ENCODE measurements at regions not wholly inside any gene's neighbourhood (a gene's known extent, or its start where the extent isn't known, plus 50 kb on each side); places are given as distances from the start of the nearest gene placed in this dataset.

GRCh38 chr3:174618368-174619080 is 240.6 kb upstream of the NAALADL2 start:
- H3K27ac ChIP-seq (ENCODE audit: low read depth, low read length) = no peak overlapping the region
- H3K36me3 ChIP-seq (ENCODE audit: control insufficient read depth, insufficient read depth, low read length) = no peaks in the 10 kb centered on the region
- H3K4me1 ChIP-seq (ENCODE audit: control insufficient read depth, insufficient read depth, low read length) = no peaks in the 10 kb centered on the region
- no peaks in the 10 kb centered on the region for H3K27me3 ChIP-seq (ENCODE audit: control insufficient read depth, insufficient read depth, low read length)
- no peak overlapping the region for H3K9ac ChIP-seq (ENCODE audit: low read length)
- no peaks in the 10 kb centered on the region for H3K9me3 ChIP-seq (ENCODE audit: control insufficient read depth, insufficient read depth, low read depth, low read length)
- no peak overlapping the region for H3K4me3 ChIP-seq (ENCODE audit: low read depth, low read length)

DNA sequence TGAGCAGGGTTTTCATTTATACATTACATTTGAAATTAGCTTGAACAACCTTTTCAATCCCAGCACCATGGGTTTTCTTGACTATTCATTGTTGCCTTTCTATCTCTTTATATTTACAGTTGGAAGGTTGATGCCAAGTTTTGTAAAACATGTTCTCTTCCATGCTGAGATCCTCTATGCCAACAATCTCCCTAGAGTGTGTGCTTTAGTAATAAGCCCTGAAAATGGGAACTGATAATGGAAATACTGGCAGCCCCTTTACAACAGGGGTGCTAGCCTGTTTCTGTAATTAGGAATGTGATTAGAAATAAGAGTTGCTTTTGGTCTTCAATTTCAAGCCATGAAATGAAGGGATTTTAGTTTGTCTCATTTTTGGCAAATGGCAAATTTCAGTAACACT is 239.9 kb upstream of the NAALADL2 start:
- Histone ChIP-seq H3K4me3 (ENCODE audit: low read depth, low read length) (no peak overlapping the region), H3K36me3 (ENCODE audit: control insufficient read depth, insufficient read depth, low read length) (no peaks in the 10 kb centered on the region), H3K4me1 (ENCODE audit: control insufficient read depth, insufficient read depth, low read length) (no peaks in the 10 kb centered on the region), H3K27ac (ENCODE audit: low read depth, low read length) (no peak overlapping the region), H3K9me3 (ENCODE audit: control insufficient read depth, insufficient read depth, low read depth, low read length) (no peaks in the 10 kb centered on the region), H3K27me3 (ENCODE audit: control insufficient read depth, insufficient read depth, low read length) (no peaks in the 10 kb centered on the region), H3K9ac (ENCODE audit: low read length) (no peak overlapping the region)

- Histone ChIP-seq H3K27ac (ENCODE audit: low read depth, low read length) (no peak overlapping the region), H3K9me3 (ENCODE audit: control insufficient read depth, insufficient read depth, low read depth, low read length) (no peaks in the 10 kb centered on the region), H3K4me1 (ENCODE audit: control insufficient read depth, insufficient read depth, low read length) (no peaks in the 10 kb centered on the region), H3K4me3 (ENCODE audit: low read depth, low read length) (no peak overlapping the region), H3K9ac (ENCODE audit: low read length) (no peak overlapping the region), H3K27me3 (ENCODE audit: control insufficient read depth, insufficient read depth, low read length) (no peaks in the 10 kb centered on the region), H3K36me3 (ENCODE audit: control insufficient read depth, insufficient read depth, low read length) (no peaks in the 10 kb centered on the region)
Measured at GRCh38 chr3:174620138-174620537, 239.0 kb upstream of the NAALADL2 start.

DNA sequence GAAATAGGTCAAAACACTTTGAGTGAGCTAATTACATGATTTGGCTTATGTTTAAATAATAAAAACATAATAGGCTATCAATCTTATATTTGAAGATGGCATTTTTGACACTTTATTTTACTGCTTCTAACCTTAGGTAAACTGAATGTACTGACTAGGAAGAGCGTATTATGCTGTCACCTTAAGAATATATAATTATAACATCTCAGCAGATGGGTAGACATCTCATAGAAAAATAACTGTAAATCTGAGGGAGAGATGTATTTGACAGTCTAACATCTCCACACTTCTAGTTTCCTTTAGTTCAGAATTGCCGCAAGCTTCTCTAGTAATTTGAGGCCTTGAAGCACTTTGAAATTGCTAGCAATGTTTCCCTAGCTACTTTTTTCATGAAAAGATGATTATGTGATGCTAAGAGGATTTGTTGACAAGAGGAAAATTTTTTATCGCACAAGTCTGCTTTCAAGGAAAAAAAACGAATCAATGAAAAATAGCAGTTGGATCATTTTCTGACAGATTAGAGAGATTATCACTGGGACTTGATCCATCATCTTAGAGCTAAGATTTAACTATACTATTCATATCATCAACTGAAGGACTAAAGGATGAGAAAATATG is 238.2 kb upstream of the NAALADL2 start:
- Histone ChIP-seq H3K4me3 (ENCODE audit: low read depth, low read length) (no peak overlapping the region), H3K9me3 (ENCODE audit: control insufficient read depth, insufficient read depth, low read depth, low read length) (no peaks in the 10 kb centered on the region), H3K4me1 (ENCODE audit: control insufficient read depth, insufficient read depth, low read length) (no peaks in the 10 kb centered on the region), H3K27ac (ENCODE audit: low read depth, low read length) (no peak overlapping the region), H3K36me3 (ENCODE audit: control insufficient read depth, insufficient read depth, low read length) (no peaks in the 10 kb centered on the region), H3K9ac (ENCODE audit: low read length) (no peak overlapping the region), H3K27me3 (ENCODE audit: control insufficient read depth, insufficient read depth, low read length) (no peaks in the 10 kb centered on the region)

- no peaks in the 10 kb centered on the region for H3K9me3 ChIP-seq (ENCODE audit: control insufficient read depth, insufficient read depth, low read depth, low read length)
- H3K36me3 ChIP-seq (ENCODE audit: control insufficient read depth, insufficient read depth, low read length) = no peaks in the 10 kb centered on the region
- no peak overlapping the region for H3K4me3 ChIP-seq (ENCODE audit: low read depth, low read length)
- no peaks in the 10 kb centered on the region for H3K4me1 ChIP-seq (ENCODE audit: control insufficient read depth, insufficient read depth, low read length)
- no peak overlapping the region for H3K9ac ChIP-seq (ENCODE audit: low read length)
- no peak overlapping the region for H3K27ac ChIP-seq (ENCODE audit: low read depth, low read length)
- H3K27me3 ChIP-seq (ENCODE audit: control insufficient read depth, insufficient read depth, low read length) = no peaks in the 10 kb centered on the region
Measured at GRCh38 chr3:174633342-174633741, 225.8 kb upstream of the NAALADL2 start.

GRCh38 chr3:174636451-174636850 is 222.7 kb upstream of the NAALADL2 start:
- Histone ChIP-seq H3K36me3 (ENCODE audit: control insufficient read depth, insufficient read depth, low read length) (no peaks in the 10 kb centered on the region), H3K9me3 (ENCODE audit: control insufficient read depth, insufficient read depth, low read depth, low read length) (no peaks in the 10 kb centered on the region), H3K9ac (ENCODE audit: low read length) (no peak overlapping the region), H3K4me3 (ENCODE audit: low read depth, low read length) (no peak overlapping the region), H3K4me1 (ENCODE audit: control insufficient read depth, insufficient read depth, low read length) (no peaks in the 10 kb centered on the region), H3K27me3 (ENCODE audit: control insufficient read depth, insufficient read depth, low read length) (no peaks in the 10 kb centered on the region), H3K27ac (ENCODE audit: low read depth, low read length) (no peak overlapping the region)

- Histone ChIP-seq H3K4me1 (ENCODE audit: control insufficient read depth, insufficient read depth, low read length) (peaks cover 3% of the 10 kb centered on the region; the same call in 1 of the 2 replicates), H3K27ac (ENCODE audit: low read depth, low read length) (no peak overlapping the region), H3K4me3 (ENCODE audit: low read depth, low read length) (no peak overlapping the region), H3K9ac (ENCODE audit: low read length) (no peak overlapping the region), H3K36me3 (ENCODE audit: control insufficient read depth, insufficient read depth, low read length) (no peaks in the 10 kb centered on the region), H3K27me3 (ENCODE audit: control insufficient read depth, insufficient read depth, low read length) (no peaks in the 10 kb centered on the region), H3K9me3 (ENCODE audit: control insufficient read depth, insufficient read depth, low read depth, low read length) (no peaks in the 10 kb centered on the region)
Measured at GRCh38 chr3:174639406-174639805, 219.7 kb upstream of the NAALADL2 start.

DNA sequence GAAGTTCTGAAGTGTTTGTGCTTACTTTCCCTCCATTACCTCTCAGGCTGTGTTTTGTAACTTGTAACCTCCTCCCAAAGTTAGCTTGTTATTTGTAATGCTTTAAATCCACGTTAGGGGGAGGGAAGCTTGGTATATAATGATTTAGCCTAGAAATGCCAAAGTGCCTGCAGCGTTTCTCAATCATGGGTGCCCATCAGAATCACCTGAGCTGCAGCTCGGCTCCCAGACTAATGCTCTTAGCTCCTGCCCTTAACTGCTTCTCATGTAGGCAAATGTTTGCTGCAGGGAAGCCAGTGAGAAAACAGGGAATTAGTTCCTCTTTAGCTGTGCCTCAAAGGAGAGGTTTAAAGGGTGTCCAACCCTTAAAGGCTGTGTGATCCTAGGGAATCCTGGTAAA is 219.2 kb upstream of the NAALADL2 start:
- H3K4me1 ChIP-seq (ENCODE audit: control insufficient read depth, insufficient read depth, low read length) = peaks cover 3% of the 10 kb centered on the region; the same call in 1 of the 2 replicates
- H3K4me3 ChIP-seq (ENCODE audit: low read depth, low read length) = no peak overlapping the region
- no peak overlapping the region for H3K9ac ChIP-seq (ENCODE audit: low read length)
- no peaks in the 10 kb centered on the region for H3K36me3 ChIP-seq (ENCODE audit: control insufficient read depth, insufficient read depth, low read length)
- no peaks in the 10 kb centered on the region for H3K9me3 ChIP-seq (ENCODE audit: control insufficient read depth, insufficient read depth, low read depth, low read length)
- no peak overlapping the region for H3K27ac ChIP-seq (ENCODE audit: low read depth, low read length)
- H3K27me3 ChIP-seq (ENCODE audit: control insufficient read depth, insufficient read depth, low read length) = no peaks in the 10 kb centered on the region

GRCh38 chr3:174640932-174641331 is 218.2 kb upstream of the NAALADL2 start:
- H3K27me3 ChIP-seq (ENCODE audit: control insufficient read depth, insufficient read depth, low read length) = no peaks in the 10 kb centered on the region
- no peaks in the 10 kb centered on the region for H3K9me3 ChIP-seq (ENCODE audit: control insufficient read depth, insufficient read depth, low read depth, low read length)
- H3K9ac ChIP-seq (ENCODE audit: low read length) = no peak overlapping the region
- H3K4me1 ChIP-seq (ENCODE audit: control insufficient read depth, insufficient read depth, low read length) = peaks cover 3% of the 10 kb centered on the region; the same call in 1 of the 2 replicates
- no peak overlapping the region for H3K4me3 ChIP-seq (ENCODE audit: low read depth, low read length)
- no peak overlapping the region for H3K27ac ChIP-seq (ENCODE audit: low read depth, low read length)
- no peaks in the 10 kb centered on the region for H3K36me3 ChIP-seq (ENCODE audit: control insufficient read depth, insufficient read depth, low read length)

DNA sequence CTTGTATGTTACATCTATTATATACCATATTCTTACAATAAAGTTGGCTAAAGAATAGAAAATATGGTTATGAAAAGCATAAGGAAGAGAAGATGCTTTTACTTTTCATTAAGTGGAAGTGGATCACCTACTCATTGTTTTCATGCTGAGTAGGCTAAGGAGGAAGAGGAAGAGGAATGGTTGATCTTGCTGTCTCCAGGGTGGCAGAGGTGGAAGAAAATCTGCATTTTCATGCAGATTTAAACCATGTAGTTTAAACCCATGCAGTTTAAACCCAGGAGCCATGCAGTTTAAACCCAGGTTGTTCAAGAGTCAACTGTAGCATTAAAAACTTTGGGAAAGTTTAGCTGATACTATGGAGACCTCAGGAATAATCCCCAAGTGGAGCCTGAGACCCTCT is 214.8 kb upstream of the NAALADL2 start:
- H3K4me1 ChIP-seq (ENCODE audit: control insufficient read depth, insufficient read depth, low read length) = peaks cover 3% of the 10 kb centered on the region; the same call in 1 of the 2 replicates
- no peaks in the 10 kb centered on the region for H3K36me3 ChIP-seq (ENCODE audit: control insufficient read depth, insufficient read depth, low read length)
- no peak overlapping the region for H3K9ac ChIP-seq (ENCODE audit: low read length)
- no peak overlapping the region for H3K4me3 ChIP-seq (ENCODE audit: low read depth, low read length)
- no peak overlapping the region for H3K27ac ChIP-seq (ENCODE audit: low read depth, low read length)
- no peaks in the 10 kb centered on the region for H3K9me3 ChIP-seq (ENCODE audit: control insufficient read depth, insufficient read depth, low read depth, low read length)
- no peaks in the 10 kb centered on the region for H3K27me3 ChIP-seq (ENCODE audit: control insufficient read depth, insufficient read depth, low read length)

DNA sequence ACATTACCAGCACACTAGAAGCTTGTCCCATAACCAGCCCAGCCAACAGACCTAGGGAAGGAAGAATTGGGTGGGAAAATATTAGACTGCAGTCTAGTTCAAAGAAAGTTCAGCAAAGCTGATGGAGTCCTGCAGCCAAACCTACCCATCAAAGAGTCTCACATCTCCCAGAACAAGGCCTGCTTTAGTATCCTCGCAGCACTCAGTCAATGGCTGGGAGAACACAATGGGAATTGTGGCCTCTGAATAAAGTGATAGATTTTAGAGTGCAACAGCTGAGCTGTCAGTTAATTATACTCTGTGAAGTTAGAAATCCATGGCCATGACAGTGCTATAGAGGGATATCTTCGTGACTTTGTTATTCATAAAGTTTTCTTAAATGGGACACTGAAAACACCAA is 207.2 kb upstream of the NAALADL2 start:
- H3K4me3 ChIP-seq (ENCODE audit: low read depth, low read length) = no peak overlapping the region
- no peaks in the 10 kb centered on the region for H3K9me3 ChIP-seq (ENCODE audit: control insufficient read depth, insufficient read depth, low read depth, low read length)
- H3K9ac ChIP-seq (ENCODE audit: low read length) = no peak overlapping the region
- no peaks in the 10 kb centered on the region for H3K4me1 ChIP-seq (ENCODE audit: control insufficient read depth, insufficient read depth, low read length)
- H3K27ac ChIP-seq (ENCODE audit: low read depth, low read length) = no peak overlapping the region
- H3K27me3 ChIP-seq (ENCODE audit: control insufficient read depth, insufficient read depth, low read length) = no peaks in the 10 kb centered on the region
- H3K36me3 ChIP-seq (ENCODE audit: control insufficient read depth, insufficient read depth, low read length) = no peaks in the 10 kb centered on the region
